ENCODE measurements at regions not wholly inside any gene's neighbourhood (a gene's known extent, or its start where the extent isn't known, plus 50 kb on each side); places are given as distances from the start of the nearest gene placed in this dataset.
"Not testable (repeated sequence)": the region's sequence is repeated elsewhere in the genome, so short reads cannot be mapped to it uniquely, and the experiment has no call there.

DNA sequence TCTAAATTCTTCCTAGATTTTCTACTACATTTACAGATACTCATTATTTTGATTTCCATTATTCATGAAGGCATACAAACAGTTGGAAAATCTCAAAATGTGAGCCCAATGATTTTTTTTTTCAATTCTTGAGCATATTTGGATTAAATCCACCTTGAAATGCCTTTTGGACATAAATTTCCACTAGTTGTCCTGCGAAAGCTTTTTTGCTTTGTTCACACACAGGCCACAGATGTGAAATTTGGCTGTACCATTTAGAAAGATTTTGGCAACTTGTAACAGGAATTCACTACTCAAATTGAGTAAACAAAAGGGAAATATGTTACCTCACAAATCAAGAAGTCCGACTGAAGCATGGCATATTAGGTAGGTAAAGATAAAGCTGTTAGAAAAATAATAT is 1631.0 kb downstream of the CDH8 start (continued):
- TF ChIP-seq ZNF746 (CRISPR knock-in tag; IDR thresholded peaks at IDR 0.05): no peak
- no peak for TF ChIP-seq ZNF607 (CRISPR knock-in tag; IDR thresholded peaks at IDR 0.05; ENCODE audit: borderline replicate concordance)
- TF ChIP-seq ZNF143 (CRISPR knock-in tag; IDR thresholded peaks at IDR 0.05): no peak
- no peak for TF ChIP-seq ZFX (CRISPR knock-in tag; IDR thresholded peaks at IDR 0.05; ENCODE audit: low read depth)
- no peak for TF ChIP-seq ZNF557 (CRISPR knock-in tag; IDR thresholded peaks at IDR 0.05)

GRCh38 chr16:60404401-60404800 is 1631.8 kb downstream of the CDH8 start:
- DNase-seq (ENCODE audit: low spot score): no peak
- H3K4me2 ChIP-seq (ENCODE audit: low read depth, low read length): no peak overlapping the region
- ChIA-PET CTCF (ENCODE audit: low intra/inter-chr PET ratio, low total read pairs) (no interaction called here), POLR2A (no interaction called here)
- H4K20me1 ChIP-seq (ENCODE audit: insufficient read depth, low read length): no peaks in the 10 kb centered on the region
- no peak overlapping the region for H3K27ac ChIP-seq (ENCODE audit: extremely low read length, insufficient read depth, low read length)
- no peaks in the 10 kb centered on the region for H3K27me3 ChIP-seq (ENCODE audit: control insufficient read depth in 1 of 2, insufficient read depth in 2 of 2, low read length in 2 of 2)
- no peaks in the 10 kb centered on the region for H3K36me3 ChIP-seq (replicated peaks in 1 of 2; ENCODE audit: control insufficient read depth in 1 of 2, insufficient read depth in 2 of 2, low read length in 2 of 2)
- peaks cover 36% of the 10 kb centered on the region for H3K9me3 ChIP-seq (ENCODE audit: low read length)
- H2AFZ ChIP-seq (ENCODE audit: low read length): no peak overlapping the region
- in situ Hi-C loops (cut with HindIII; ENCODE audit: extremely low pct_ligation_motif_present, low pct_unique_long_range_greater_than_20kb): no loop called here
- ATAC-seq: no peak
- no TSS peak for BruUV-seq (replicated peaks)
- H3K4me1 ChIP-seq (ENCODE audit: insufficient read depth, low read length): no peaks in the 10 kb centered on the region
- H3K4me3 ChIP-seq (replicated peaks in 1 of 3; ENCODE audit: insufficient read depth in 1 of 3, low read depth in 2 of 3, low read length in 3 of 3): no peak overlapping the region
- WGBS (ENCODE audit: low lambda C conversion rate): 3% methylated on average over 3 of the region's 3 CpGs
- H3K79me2 ChIP-seq (ENCODE audit: insufficient read depth, low read length): no peaks in the 10 kb centered on the region
- no peak overlapping the region for H3K9ac ChIP-seq (ENCODE audit: insufficient read depth, low read depth, low read length)
- TF ChIP-seq MZF1 (CRISPR knock-in tag; IDR thresholded peaks at IDR 0.05; ENCODE audit: borderline replicate concordance) (no peak), MLX (CRISPR knock-in tag; IDR thresholded peaks at IDR 0.05) (no peak), SSRP1 (CRISPR knock-in tag; IDR thresholded peaks at IDR 0.05) (no peak)
- no peak for FAIRE-seq
- intact Hi-C loops (cut with micrococcal nuclease; ENCODE audit: unreplicated experiment): no loop called here

DNA sequence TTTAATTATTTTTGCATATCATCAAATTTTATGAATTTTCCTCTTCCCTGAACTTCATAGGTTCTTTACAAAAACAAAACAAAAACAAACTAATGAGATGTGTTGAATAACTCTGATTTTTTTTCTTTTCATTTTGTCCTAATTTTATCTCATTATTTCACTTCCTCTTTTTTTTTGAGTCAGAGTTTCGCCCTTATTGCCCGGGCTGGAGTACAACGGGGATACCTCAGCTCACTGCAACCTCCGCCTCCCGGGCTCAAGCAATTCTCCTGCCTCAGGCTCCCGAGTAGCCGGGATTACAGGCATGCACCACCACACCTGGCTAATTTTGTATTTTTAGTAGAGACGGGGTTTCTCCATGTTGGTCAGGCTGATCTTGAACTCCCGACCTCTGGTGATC is 1633.3 kb downstream of the CDH8 start:
- H3K79me2 ChIP-seq (ENCODE audit: insufficient read depth, low read length); H3K36me3 ChIP-seq (replicated peaks in 1 of 2; ENCODE audit: control insufficient read depth in 1 of 2, insufficient read depth in 2 of 2, low read length in 2 of 2); FAIRE-seq; ATAC-seq; H3K4me3 ChIP-seq (replicated peaks in 1 of 3; ENCODE audit: insufficient read depth in 1 of 3, low read depth in 2 of 3, low read length in 3 of 3); H3K4me1 ChIP-seq (ENCODE audit: insufficient read depth, low read length); intact Hi-C loops (cut with micrococcal nuclease; ENCODE audit: unreplicated experiment); H3K27me3 ChIP-seq (ENCODE audit: control insufficient read depth in 1 of 2, insufficient read depth in 2 of 2, low read length in 2 of 2); H2AFZ ChIP-seq (ENCODE audit: low read length); H3K9ac ChIP-seq (ENCODE audit: insufficient read depth, low read depth, low read length); BruUV-seq (replicated peaks); DNase-seq (ENCODE audit: low spot score); H3K4me2 ChIP-seq (ENCODE audit: low read depth, low read length); CTCF ChIA-PET (ENCODE audit: low intra/inter-chr PET ratio, low total read pairs); POLR2A ChIA-PET; H3K27ac ChIP-seq (ENCODE audit: extremely low read length, insufficient read depth, low read length); in situ Hi-C loops (cut with HindIII; ENCODE audit: extremely low pct_ligation_motif_present, low pct_unique_long_range_greater_than_20kb); H4K20me1 ChIP-seq (ENCODE audit: insufficient read depth, low read length): not testable (repeated sequence)
- H3K9me3 ChIP-seq (ENCODE audit: low read length): peaks cover 37% of the 10 kb centered on the region
- WGBS (ENCODE audit: low lambda C conversion rate): 35% methylated on average over 9 of the region's 9 CpGs

Measured in HepG2 (cell line).